ENCODE measurements at regions not wholly inside any gene's neighbourhood (a gene's known extent, or its start where the extent isn't known, plus 50 kb on each side); places are given as distances from the start of the nearest gene placed in this dataset.

DNA sequence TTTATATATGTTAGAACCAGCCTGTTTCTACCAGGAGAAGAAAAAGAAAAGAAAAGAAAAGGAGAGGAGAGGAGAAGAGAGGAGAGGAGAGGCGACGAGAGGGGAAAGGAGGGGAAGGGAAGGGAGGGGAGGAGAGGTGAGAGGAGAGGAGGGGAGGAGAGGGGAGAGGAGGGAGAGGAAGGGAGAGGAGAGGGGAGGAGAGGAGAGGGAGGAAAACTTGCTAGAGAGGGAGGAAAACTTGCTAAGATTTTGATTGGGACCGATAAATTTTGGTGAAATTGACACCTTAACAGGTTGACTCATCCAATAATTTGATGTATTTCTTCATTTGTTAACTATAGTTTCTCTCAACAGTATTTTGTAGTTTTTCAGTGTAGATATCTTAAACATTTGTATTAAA is 164.0 kb upstream of the SYT1 start:
- ChIA-PET POLR2A (no interaction called here), CTCF (no interaction called here)
- H3K4me3 Mint-ChIP-seq: no peak overlapping the region
- no peaks in the 10 kb centered on the region for H3K27me3 Mint-ChIP-seq (ENCODE audit: low read depth)
- no peaks in the 10 kb centered on the region for H3K36me3 Mint-ChIP-seq (ENCODE audit: low read depth)
- no peak for ATAC-seq
- no peak overlapping the region for H3K27ac Mint-ChIP-seq
- no peaks in the 10 kb centered on the region for H3K9me3 Mint-ChIP-seq (ENCODE audit: insufficient read depth)
- H3K4me1 Mint-ChIP-seq (ENCODE audit: low read depth): no peaks in the 10 kb centered on the region
- DNase-seq: no peak

DNA sequence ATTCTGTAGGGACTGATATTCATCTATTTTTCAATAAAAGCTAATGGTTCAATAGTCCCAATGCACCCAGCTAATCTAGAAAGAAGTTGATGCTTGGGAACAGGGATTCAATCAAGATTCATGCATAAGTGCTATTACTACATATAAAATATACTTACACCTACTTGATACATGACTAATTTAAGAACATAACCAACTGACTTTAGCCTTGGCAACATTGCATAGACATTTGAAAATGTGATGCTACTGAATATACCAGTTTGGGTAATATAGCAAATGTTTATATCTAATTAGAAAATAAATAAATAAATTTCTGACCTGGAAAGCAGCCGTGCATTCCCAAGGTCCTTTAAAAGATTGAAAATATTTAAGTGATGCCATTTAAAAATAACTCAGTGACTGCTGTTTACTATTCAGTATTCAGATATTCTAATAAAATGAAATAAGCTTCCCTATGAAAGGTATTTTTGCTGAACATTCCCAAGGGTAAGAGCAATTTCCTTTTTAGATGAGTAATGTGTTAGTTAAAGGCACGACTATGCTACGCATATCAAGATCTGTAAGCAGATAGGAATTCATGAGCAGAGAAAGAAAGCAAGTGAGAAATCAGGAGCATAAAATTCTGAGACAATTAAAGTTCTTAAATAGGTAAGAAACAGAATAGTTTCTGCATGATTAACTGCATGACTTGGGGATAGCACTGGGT is 160.6 kb upstream of the SYT1 start:
- ChIA-PET POLR2A (no interaction called here), CTCF (no interaction called here)
- no peaks in the 10 kb centered on the region for H3K4me1 Mint-ChIP-seq (ENCODE audit: low read depth)
- DNase-seq (no peak), ATAC-seq (no peak)
- no peak overlapping the region for H3K4me3 Mint-ChIP-seq
- no peaks in the 10 kb centered on the region for H3K27me3 Mint-ChIP-seq (ENCODE audit: low read depth)
- H3K27ac Mint-ChIP-seq: no peak overlapping the region
- no peaks in the 10 kb centered on the region for H3K9me3 Mint-ChIP-seq (ENCODE audit: insufficient read depth)
- no peaks in the 10 kb centered on the region for H3K36me3 Mint-ChIP-seq (ENCODE audit: low read depth)

DNA sequence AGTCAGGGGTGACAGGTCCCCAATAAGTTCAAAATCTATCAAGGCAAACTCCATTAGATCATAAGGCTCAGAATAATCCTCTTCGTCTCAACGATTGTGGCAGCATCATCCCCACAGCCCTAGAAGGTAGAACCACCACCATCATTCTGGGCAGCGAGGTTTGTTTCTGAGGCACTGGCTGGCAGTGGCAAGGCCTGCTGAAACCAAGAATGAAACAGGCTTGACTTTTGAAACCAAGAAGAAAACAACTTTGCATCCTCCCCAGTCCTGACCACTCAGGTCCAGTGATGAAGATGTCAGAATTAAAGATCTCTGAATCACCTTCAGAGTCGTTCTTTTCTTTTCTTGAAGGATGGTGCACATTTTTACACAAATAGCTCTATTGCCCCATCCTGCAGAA is 152.6 kb upstream of the SYT1 start:
- H3K9me3 Mint-ChIP-seq (ENCODE audit: insufficient read depth): no peaks in the 10 kb centered on the region
- no peak overlapping the region for H3K27ac Mint-ChIP-seq
- no peaks in the 10 kb centered on the region for H3K27me3 Mint-ChIP-seq (ENCODE audit: low read depth)
- no peaks in the 10 kb centered on the region for H3K4me1 Mint-ChIP-seq (ENCODE audit: low read depth)
- no peaks in the 10 kb centered on the region for H3K36me3 Mint-ChIP-seq (ENCODE audit: low read depth)
- H3K4me3 Mint-ChIP-seq: no peak overlapping the region
- ATAC-seq: no peak
- DNase-seq: no peak
- ChIA-PET CTCF (no interaction called here), POLR2A (no interaction called here)

DNA sequence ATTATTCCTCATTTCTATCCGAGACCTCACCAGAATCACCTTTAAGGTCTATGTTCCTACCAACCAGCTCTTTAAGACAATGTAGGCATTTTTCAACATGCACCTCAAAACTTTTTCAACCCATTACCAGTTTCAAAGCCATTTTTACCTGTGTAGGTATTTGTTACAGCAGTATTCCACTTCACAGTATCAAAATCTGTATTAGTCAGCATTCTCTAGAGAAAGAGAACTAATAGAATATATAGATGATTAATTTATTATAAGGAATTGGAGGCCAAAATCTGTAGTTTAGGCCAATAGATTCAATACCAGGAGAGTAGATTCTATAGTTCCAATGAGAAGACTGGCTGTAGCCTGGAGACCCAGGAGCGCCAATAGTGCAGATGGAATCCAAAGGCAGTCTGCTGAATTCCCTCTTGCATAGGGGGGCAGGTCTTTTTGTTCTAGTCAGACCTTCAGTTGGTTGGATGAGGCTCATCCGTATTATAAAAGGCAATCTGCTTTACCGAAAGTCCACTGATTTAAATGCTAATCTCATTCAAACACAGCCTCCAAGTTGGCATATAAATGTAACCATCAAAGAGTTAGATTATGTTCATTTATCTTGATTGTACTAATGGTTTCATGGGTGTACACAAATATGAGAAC is 151.6 kb upstream of the SYT1 start:
- H3K27ac Mint-ChIP-seq: no peak overlapping the region
- H3K4me3 Mint-ChIP-seq: no peak overlapping the region
- H3K36me3 Mint-ChIP-seq (ENCODE audit: low read depth): no peaks in the 10 kb centered on the region
- no peaks in the 10 kb centered on the region for H3K4me1 Mint-ChIP-seq (ENCODE audit: low read depth)
- POLR2A ChIA-PET: no interaction called here
- H3K9me3 Mint-ChIP-seq (ENCODE audit: insufficient read depth): no peaks in the 10 kb centered on the region
- H3K27me3 Mint-ChIP-seq (ENCODE audit: low read depth): no peaks in the 10 kb centered on the region
- ATAC-seq: no peak
- CTCF ChIA-PET: no interaction called here
- DNase-seq: no peak

DNA sequence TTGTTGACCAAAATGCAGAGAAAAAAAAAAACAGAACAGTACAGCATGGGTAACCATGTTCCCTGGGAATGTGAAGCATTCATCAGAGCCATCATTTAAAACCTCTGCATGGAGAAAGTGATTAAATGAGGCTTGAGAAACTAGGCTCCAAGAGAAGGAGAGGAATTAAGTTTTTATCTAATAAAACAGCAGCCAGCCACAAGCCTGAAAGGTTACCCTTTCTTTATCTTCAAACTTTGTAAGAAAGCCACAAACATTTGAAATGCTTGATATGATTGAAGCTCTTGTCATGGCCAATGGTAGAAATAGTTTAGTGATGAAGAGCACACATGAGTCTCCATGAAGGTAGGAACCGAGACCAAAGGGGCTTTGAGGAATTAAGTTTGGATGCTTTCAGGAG is 144.9 kb upstream of the SYT1 start:
- CTCF ChIA-PET: no interaction called here

DNA sequence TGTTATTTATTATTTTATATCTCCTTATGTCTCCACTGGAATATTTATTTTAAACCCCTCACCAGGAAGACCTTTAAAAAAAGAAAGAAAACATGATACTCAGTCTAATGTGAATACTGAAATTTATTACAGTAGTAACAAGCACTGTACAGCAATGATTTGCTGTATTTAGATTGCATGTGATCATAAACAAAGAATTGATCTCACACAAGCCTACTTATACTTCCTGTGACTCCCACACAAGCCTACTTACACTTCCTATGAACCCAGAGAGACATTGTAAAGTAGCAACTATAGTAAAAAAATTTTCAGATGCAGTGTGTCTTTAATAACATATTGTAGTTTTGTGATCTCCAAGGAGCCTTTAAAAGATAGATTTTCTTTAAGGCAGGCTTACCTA is 142.7 kb upstream of the SYT1 start:
- no peak overlapping the region for H3K27ac Mint-ChIP-seq
- POLR2A ChIA-PET: no interaction called here
- peaks cover 3% of the 10 kb centered on the region for H3K9me3 Mint-ChIP-seq (ENCODE audit: insufficient read depth)
- H3K4me1 Mint-ChIP-seq (ENCODE audit: low read depth): no peaks in the 10 kb centered on the region
- H3K4me3 Mint-ChIP-seq: no peak overlapping the region
- DNase-seq (no peak), ATAC-seq (no peak)
- no peaks in the 10 kb centered on the region for H3K27me3 Mint-ChIP-seq (ENCODE audit: low read depth)
- H3K36me3 Mint-ChIP-seq (ENCODE audit: low read depth): no peaks in the 10 kb centered on the region
- CTCF ChIA-PET: no interaction called here

More for the DNA sequence above, 144.9 kb upstream of the SYT1 start:
- POLR2A ChIA-PET: no interaction called here
- Mint-ChIP-seq H3K27ac (no peak overlapping the region), H3K4me1 (ENCODE audit: low read depth) (no peaks in the 10 kb centered on the region), H3K36me3 (ENCODE audit: low read depth) (no peaks in the 10 kb centered on the region), H3K9me3 (ENCODE audit: insufficient read depth) (peaks cover 3% of the 10 kb centered on the region), H3K27me3 (ENCODE audit: low read depth) (no peaks in the 10 kb centered on the region), H3K4me3 (no peak overlapping the region)
- ATAC-seq: no peak
- no peak for DNase-seq

DNA sequence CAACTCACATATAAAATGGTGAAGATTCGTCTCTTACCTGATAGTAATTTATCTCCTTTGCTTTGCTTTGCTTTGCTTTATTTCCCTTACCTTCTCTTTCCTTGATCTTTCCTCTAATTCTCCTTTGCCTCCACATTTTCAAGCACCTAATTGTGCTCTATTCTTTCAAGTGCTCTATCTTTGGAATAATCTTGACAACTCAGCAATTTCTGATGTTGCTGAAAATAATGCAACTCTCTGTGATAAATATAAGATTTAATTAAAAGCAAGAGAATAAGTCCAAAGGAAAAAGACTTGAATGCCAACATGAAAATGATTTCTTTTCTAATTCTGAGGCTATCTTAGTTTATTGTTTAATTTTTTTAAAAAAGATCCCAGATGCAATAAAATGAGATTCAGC is 139.5 kb upstream of the SYT1 start:
- DNase-seq (no peak), ATAC-seq (no peak)
- CTCF ChIA-PET: no interaction called here
- Mint-ChIP-seq H3K4me3 (no peak overlapping the region), H3K27me3 (ENCODE audit: low read depth) (no peaks in the 10 kb centered on the region), H3K4me1 (ENCODE audit: low read depth) (no peaks in the 10 kb centered on the region), H3K36me3 (ENCODE audit: low read depth) (no peaks in the 10 kb centered on the region), H3K27ac (no peak overlapping the region), H3K9me3 (ENCODE audit: insufficient read depth) (no peaks in the 10 kb centered on the region)
- POLR2A ChIA-PET: no interaction called here

DNA sequence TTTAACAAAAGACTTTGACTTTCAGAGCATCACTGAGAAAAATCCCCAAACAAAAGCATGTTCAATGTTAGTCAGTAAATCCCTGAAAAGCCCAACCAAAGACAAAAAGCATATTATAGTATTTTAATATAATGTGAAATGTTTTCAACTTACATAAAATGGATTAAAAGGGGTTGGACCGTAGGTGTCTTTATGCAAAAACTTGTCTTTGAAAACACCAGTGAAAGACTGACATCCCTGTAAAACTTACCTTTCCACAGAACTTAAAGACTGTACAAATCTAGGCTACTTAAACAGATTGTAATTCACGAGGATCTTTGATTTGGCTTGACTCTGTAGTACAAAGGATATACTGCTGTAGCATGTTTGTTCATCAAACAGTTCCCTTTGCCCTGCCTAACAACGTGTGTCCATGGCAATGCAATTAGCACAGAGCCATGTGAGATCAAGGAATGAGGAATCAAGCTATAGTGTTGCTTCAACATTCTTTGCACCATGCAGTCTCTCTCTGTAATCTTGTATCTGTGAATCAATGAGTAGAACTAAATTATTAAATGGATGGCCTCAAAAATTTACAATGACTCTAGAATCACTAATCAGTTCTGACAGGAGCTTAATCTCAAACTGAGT is 138.5 kb upstream of the SYT1 start:
- Mint-ChIP-seq H3K4me1 (ENCODE audit: low read depth) (no peaks in the 10 kb centered on the region), H3K9me3 (ENCODE audit: insufficient read depth) (no peaks in the 10 kb centered on the region), H3K27ac (no peak overlapping the region), H3K27me3 (ENCODE audit: low read depth) (no peaks in the 10 kb centered on the region), H3K4me3 (no peak overlapping the region), H3K36me3 (ENCODE audit: low read depth) (no peaks in the 10 kb centered on the region)
- ATAC-seq (no peak), DNase-seq (no peak)
- ChIA-PET POLR2A (no interaction called here), CTCF (no interaction called here)

DNA sequence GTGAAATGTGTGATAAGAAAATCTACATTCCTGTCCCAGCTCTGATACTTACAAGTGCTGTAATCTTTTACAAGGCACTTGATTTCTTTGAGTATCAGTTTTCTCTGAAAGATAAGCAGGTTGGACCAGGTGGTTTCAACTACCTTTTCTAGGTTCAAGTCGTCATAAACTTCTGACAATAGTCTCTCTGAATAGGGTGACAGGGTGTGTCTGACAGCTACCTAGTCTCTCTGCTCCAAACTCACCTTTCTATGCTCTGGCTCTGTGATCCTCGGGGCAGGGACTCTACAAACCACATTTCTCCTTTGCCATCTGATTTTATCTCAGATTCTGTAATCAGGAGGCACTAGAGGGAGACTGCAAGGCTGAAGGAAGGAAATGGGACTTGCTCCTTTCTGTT is 137.7 kb upstream of the SYT1 start:
- no peak overlapping the region for H3K4me3 Mint-ChIP-seq
- POLR2A ChIA-PET: no interaction called here
- ATAC-seq (no peak), DNase-seq (no peak)
- H3K4me1 Mint-ChIP-seq (ENCODE audit: low read depth): no peaks in the 10 kb centered on the region
- no peak overlapping the region for H3K27ac Mint-ChIP-seq
- no peaks in the 10 kb centered on the region for H3K9me3 Mint-ChIP-seq (ENCODE audit: insufficient read depth)
- no peaks in the 10 kb centered on the region for H3K36me3 Mint-ChIP-seq (ENCODE audit: low read depth)
- CTCF ChIA-PET: no interaction called here
- no peaks in the 10 kb centered on the region for H3K27me3 Mint-ChIP-seq (ENCODE audit: low read depth)

DNA sequence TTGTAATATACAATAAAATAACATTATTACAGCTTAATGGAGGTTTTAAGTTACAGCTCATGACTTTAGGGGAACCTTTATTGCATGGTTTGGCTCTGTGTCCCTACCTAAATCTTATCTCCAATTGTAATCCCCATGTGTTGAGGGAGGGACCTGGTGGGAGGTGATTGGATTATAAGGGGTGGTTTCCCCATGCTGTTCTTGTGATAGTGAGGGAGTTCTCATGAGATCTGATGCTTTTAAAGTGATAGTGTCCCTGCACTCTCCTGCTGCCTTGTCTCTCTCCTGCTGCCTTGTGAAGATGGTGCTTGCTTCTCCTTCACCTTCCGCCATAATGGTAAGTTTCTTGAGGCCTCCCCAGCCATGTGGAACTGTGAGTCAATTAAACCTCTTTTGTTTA is 132.1 kb upstream of the SYT1 start:
- ChIA-PET POLR2A (no interaction called here), CTCF (no interaction called here)
- H3K4me1 Mint-ChIP-seq (ENCODE audit: low read depth): no peaks in the 10 kb centered on the region
- DNase-seq: no peak
- H3K36me3 Mint-ChIP-seq (ENCODE audit: low read depth): no peaks in the 10 kb centered on the region
- no peaks in the 10 kb centered on the region for H3K27me3 Mint-ChIP-seq (ENCODE audit: low read depth)
- H3K27ac Mint-ChIP-seq: no peak overlapping the region
- ATAC-seq: no peak
- H3K4me3 Mint-ChIP-seq: no peak overlapping the region
- no peaks in the 10 kb centered on the region for H3K9me3 Mint-ChIP-seq (ENCODE audit: insufficient read depth)

DNA sequence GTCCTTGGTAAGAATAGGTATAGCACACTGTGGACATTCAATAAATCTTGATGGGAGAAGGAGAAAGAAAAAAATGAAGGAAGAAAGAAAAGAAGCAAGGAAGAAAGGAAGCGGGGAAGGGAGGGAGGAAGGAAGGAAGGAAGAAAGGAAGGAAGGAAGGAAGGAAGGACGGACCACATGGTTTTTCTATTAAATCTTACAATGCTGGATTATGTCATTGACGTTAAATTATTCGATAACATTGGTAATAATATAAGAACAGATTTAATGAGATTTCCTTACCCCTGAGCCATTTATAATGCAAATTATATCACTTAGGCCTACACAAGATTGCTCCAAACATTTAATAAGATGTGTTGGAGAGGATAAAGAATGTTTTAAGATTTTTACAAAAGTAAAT is 124.9 kb upstream of the SYT1 start:
- H3K9me3 Mint-ChIP-seq (ENCODE audit: insufficient read depth): peaks cover 4% of the 10 kb centered on the region
- ChIA-PET CTCF (no interaction called here), POLR2A (no interaction called here)
- H3K27ac Mint-ChIP-seq: no peak overlapping the region
- DNase-seq: no peak
- no peaks in the 10 kb centered on the region for H3K27me3 Mint-ChIP-seq (ENCODE audit: low read depth)
- no peak for ATAC-seq
- H3K4me1 Mint-ChIP-seq (ENCODE audit: low read depth): no peaks in the 10 kb centered on the region
- H3K4me3 Mint-ChIP-seq: no peak overlapping the region
- no peaks in the 10 kb centered on the region for H3K36me3 Mint-ChIP-seq (ENCODE audit: low read depth)

DNA sequence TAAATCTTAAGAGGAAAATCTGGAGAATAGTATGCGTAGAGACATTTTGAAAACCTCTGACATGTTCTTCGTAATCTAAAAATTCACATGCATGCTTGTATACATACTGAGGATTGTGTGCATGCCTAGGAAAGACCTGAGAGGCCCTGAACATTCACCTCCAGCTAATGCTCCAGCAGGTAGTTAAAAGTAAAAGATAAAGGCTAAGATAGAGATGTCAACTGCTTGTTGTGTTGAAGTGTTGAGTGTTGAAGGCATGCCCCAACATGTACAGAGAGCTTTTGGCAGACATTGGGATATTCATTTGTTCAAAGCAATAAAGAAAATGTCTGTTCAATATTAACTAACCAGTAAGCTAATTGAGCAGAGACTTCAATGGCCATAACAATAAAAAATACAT is 118.6 kb upstream of the SYT1 start:
- no peaks in the 10 kb centered on the region for H3K36me3 Mint-ChIP-seq (ENCODE audit: low read depth)
- H3K9me3 Mint-ChIP-seq (ENCODE audit: insufficient read depth): peaks cover 8% of the 10 kb centered on the region
- ChIA-PET POLR2A (no interaction called here), CTCF (no interaction called here)
- DNase-seq (no peak), ATAC-seq (no peak)
- no peak overlapping the region for H3K27ac Mint-ChIP-seq
- H3K27me3 Mint-ChIP-seq (ENCODE audit: low read depth): no peaks in the 10 kb centered on the region
- no peak overlapping the region for H3K4me3 Mint-ChIP-seq
- no peaks in the 10 kb centered on the region for H3K4me1 Mint-ChIP-seq (ENCODE audit: low read depth)

DNA sequence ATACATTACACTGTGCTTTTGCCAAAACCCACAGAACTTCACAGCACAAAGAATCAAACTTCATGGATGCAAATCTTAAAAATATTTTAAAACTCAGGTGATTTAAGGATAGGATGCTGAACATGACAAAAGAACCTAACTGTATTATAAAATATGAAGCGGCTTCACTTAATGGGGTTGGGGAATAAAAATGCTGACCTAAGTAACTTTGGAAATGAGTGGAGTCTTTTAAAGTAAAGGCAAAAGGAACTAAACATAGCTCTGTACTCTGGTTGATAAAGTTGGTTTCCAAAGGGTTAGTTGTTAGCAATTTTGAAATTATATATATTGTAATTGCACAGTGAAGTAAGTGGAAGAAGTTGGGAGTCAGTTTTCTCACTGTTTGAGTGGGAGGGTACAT is 111.5 kb upstream of the SYT1 start:
- Mint-ChIP-seq H3K27ac (no peak overlapping the region), H3K4me1 (ENCODE audit: low read depth) (no peaks in the 10 kb centered on the region), H3K9me3 (ENCODE audit: insufficient read depth) (no peaks in the 10 kb centered on the region), H3K36me3 (ENCODE audit: low read depth) (no peaks in the 10 kb centered on the region), H3K4me3 (no peak overlapping the region), H3K27me3 (ENCODE audit: low read depth) (no peaks in the 10 kb centered on the region)
- no peak for ATAC-seq
- ChIA-PET POLR2A (no interaction called here), CTCF (no interaction called here)
- DNase-seq: no peak

Measured in activated CD8-positive, alpha-beta T cell treated with anti-CD3 and anti-CD28 coated beads, Interleukin-2, amount 10 ng/mL, durations not matched to agents 7 days and 5 days (primary cell).